HFF-Myc (cell line): ENCODE measurements at regions not wholly inside any gene's neighbourhood (a gene's known extent, or its start where the extent isn't known, plus 50 kb on each side); places are given as distances from the start of the nearest gene placed in this dataset.

Experiments
- DNase-seq: peaks from one replicate; pipeline ENCODE4 v3.0.0-alpha.2; 2011; ENCODE audit warnings: low read depth; ENCODE audit errors: extremely low read depth
- H3K4me3 ChIP-seq: replicated peaks from 2 replicates; pipeline ENCODE4 v1.5.1; 2011; ENCODE audit warnings: low read depth, mild to moderate bottlenecking, control low read depth, low read length
- TF ChIP-seq, protein P1 (sequence below): IDR thresholded peaks from 2 replicates; pipeline ENCODE4 v1.5.1; 2012; ENCODE audit warnings: mild to moderate bottlenecking, low read depth, low read length, control low read depth; ENCODE audit errors: missing control alignments

DNA sequence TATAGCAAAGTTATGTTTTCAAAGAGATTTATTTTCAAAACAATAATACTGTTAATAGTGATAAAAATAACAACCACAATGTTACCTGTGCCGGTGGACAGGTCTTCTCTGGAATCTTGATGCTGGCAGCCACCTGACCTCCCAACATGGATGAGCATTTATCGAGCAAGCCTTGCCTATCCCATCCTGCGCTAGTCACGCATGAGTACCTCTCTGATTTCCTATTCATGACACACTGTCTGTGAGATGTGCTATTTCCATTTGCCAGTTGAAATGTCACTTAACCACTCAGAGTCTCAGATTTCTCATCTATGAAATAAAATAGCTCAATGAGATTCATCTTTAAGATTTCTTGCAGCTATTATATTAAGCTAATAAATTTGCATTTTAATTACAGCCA, 341.2 kb upstream of the VWC2 start:
- TF ChIP-seq, protein P1, sequence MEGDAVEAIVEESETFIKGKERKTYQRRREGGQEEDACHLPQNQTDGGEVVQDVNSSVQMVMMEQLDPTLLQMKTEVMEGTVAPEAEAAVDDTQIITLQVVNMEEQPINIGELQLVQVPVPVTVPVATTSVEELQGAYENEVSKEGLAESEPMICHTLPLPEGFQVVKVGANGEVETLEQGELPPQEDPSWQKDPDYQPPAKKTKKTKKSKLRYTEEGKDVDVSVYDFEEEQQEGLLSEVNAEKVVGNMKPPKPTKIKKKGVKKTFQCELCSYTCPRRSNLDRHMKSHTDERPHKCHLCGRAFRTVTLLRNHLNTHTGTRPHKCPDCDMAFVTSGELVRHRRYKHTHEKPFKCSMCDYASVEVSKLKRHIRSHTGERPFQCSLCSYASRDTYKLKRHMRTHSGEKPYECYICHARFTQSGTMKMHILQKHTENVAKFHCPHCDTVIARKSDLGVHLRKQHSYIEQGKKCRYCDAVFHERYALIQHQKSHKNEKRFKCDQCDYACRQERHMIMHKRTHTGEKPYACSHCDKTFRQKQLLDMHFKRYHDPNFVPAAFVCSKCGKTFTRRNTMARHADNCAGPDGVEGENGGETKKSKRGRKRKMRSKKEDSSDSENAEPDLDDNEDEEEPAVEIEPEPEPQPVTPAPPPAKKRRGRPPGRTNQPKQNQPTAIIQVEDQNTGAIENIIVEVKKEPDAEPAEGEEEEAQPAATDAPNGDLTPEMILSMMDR: no peak
- DNase-seq: no peak
- no peak overlapping the region for H3K4me3 ChIP-seq

DNA sequence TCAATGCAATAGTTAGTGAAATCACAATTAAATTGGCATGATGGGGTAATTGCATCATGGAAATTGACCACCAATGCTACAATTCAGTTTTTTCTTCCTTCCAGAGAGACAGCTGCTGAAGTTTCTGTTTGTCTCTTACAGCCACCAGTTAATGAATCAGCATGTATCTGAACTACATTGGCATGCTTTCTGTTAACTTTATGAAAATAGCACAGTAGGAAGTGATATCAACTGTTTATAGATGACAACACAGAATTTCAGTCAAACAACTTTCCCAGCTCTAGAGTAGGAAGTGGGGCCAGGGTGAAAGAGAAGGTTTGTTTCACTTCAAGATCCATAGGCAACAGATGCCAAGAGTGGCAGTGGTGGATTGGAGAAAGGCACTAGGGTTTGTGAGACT, 339.6 kb upstream of the VWC2 start:
- DNase-seq: no peak
- TF ChIP-seq, protein P1: no peak
- H3K4me3 ChIP-seq: no peak overlapping the region

DNA sequence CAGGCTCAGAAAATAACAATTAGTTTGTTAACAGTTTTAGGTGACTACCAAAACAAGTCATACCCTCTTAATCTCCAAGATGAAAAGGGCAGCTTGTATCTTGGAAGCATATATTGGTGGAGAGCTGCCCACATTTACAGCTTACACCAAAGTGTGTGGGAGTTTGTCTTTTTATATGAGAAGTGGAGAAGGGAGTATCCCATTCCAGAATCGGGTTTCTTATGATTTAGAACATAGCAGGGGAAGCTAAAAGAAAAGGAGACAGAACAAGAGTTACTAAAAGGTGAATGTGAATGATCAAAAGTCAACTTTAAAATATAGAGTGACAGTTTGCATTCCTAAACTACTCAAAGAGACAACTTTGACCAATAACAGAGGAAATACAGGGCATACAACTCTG, 338.6 kb upstream of the VWC2 start:
- no peak for DNase-seq
- TF ChIP-seq, protein P1: no peak
- no peak overlapping the region for H3K4me3 ChIP-seq

DNA sequence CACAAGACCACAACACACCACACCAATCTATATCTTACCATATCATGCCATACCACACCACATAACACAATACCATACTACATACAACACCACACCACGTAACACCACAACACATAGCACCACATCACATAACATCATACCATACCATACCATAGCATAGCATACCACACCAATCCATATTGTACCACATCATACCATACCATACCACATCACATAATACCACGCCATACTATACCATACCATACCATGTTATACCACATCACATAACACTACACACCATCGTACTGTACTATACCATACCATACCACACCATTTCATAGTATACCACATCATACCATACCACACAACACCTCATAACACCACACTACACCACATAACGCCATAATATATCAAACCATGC, 335.2 kb upstream of the VWC2 start:
- TF ChIP-seq, protein P1: no peak
- no peak overlapping the region for H3K4me3 ChIP-seq
- DNase-seq: no peak

DNA sequence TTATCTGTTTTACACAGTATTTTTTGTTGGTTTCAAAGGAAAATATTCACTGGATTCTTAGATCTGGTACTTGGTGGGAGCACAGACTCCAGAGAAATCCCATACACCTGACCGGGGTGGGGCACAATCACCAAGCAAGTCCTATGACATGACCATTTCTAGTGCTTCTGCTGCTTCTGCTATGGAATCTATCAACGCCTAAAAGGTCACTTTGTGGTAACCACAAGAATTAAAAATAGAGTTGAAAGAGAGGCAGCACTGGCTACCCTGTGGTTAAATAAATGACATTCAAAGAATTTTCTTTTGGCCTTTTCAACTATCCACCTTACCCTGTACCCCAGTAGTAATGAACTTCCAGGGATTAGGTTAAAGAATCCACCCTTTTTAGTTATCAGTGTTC, 329.9 kb upstream of the VWC2 start:
- H3K4me3 ChIP-seq: no peak overlapping the region
- no peak for DNase-seq
- TF ChIP-seq, protein P1: no peak

DNA sequence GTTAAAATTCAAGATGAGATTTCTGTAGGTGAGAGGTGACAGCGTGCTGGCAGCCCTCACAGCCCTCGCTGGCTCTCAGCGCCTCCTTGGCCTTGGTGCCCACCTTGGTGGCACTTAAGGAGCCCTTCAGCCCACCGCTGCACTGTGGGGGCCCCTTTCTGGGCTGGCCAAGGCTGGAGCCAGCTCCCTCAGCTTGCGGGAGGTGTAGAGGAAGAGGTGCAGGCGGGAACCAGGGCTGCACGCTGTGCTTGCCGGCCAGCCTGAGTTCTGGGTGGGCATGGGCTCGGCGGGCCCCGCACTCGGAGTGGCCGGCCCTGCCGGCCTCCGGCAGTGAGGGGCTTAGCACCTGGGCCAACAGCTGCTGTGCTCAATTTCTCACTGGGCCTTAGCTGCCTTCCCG, 320.0 kb upstream of the VWC2 start:
- no peak overlapping the region for H3K4me3 ChIP-seq
- TF ChIP-seq, protein P1: no peak
- no peak for DNase-seq

DNA sequence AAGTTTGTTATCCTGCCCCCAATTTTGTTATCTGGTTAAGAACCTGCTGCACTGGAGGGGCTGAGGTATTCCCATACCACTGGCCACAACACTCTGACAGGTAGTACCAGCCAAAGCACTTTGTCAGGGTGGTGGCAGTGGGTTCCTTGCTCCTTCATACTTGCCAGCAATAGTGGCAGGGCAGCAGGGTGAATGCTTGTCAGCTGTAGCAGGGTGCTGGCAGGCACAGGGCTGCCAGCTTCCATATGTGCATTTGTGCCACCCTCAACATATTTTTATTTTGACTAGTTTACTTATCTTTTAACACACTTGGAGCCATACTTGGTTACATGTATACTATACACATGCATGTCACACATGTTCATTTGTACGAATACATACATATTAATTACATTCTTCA, 294.0 kb upstream of the VWC2 start:
- TF ChIP-seq, protein P1: no peak
- no peak for DNase-seq
- H3K4me3 ChIP-seq: no peak overlapping the region
